ENCODE measurements at regions not wholly inside any gene's neighbourhood (a gene's known extent, or its start where the extent isn't known, plus 50 kb on each side); places are given as distances from the start of the nearest gene placed in this dataset.
"Not testable (repeated sequence)": the region's sequence is repeated elsewhere in the genome, so short reads cannot be mapped to it uniquely, and the experiment has no call there.

GRCh38 chr12:4193821-4194220 lies 79.7 kb upstream of the CCND2 start:
- DNase-seq (ENCODE audit: low read depth in 1 of 2, low spot score in 1 of 2), result no peak

GRCh38 chr12:4191642-4192041 lies 81.9 kb upstream of the CCND2 start:
- DNase-seq (ENCODE audit: low read depth in 1 of 2, low spot score in 1 of 2), result no peak

- DNase-seq (ENCODE audit: low read depth in 1 of 2, low spot score in 1 of 2), result no peak
Observed at GRCh38 chr12:4191149-4191548, 82.4 kb upstream of the CCND2 start.

- DNase-seq (ENCODE audit: low read depth in 1 of 2, low spot score in 1 of 2), result no peak
Observed at GRCh38 chr12:4190366-4191063, 83.0 kb upstream of the CCND2 start.

GRCh38 chr12:4189721-4190120 lies 83.8 kb upstream of the CCND2 start:
- no peak for DNase-seq (ENCODE audit: low read depth in 1 of 2, low spot score in 1 of 2)

GRCh38 chr12:4187916-4188315 lies 85.6 kb upstream of the CCND2 start:
- DNase-seq (ENCODE audit: low read depth in 1 of 2, low spot score in 1 of 2), result no peak

- not testable (repeated sequence) for DNase-seq (ENCODE audit: low read depth in 1 of 2, low spot score in 1 of 2)
Observed at GRCh38 chr12:4187315-4187714, 86.2 kb upstream of the CCND2 start.

- no peak for DNase-seq (ENCODE audit: low read depth in 1 of 2, low spot score in 1 of 2)
Observed at GRCh38 chr12:4178424-4179170, 95.0 kb upstream of the CCND2 start.

- no peak for DNase-seq (ENCODE audit: low read depth in 1 of 2, low spot score in 1 of 2)
Observed at GRCh38 chr12:4177262-4177661, 96.3 kb upstream of the CCND2 start.

GRCh38 chr12:4176168-4176567 lies 97.4 kb upstream of the CCND2 start:
- DNase-seq (ENCODE audit: low read depth in 1 of 2, low spot score in 1 of 2), result no peak

- no peak for DNase-seq (ENCODE audit: low read depth in 1 of 2, low spot score in 1 of 2)
Observed at GRCh38 chr12:4174417-4174816, 99.1 kb upstream of the CCND2 start.

GRCh38 chr12:4172999-4173398 lies 100.6 kb upstream of the CCND2 start:
- DNase-seq (ENCODE audit: low read depth in 1 of 2, low spot score in 1 of 2), result no peak

GRCh38 chr12:4171742-4172141 lies 101.8 kb upstream of the CCND2 start:
- no peak for DNase-seq (ENCODE audit: low read depth in 1 of 2, low spot score in 1 of 2)

- no peak for DNase-seq (ENCODE audit: low read depth in 1 of 2, low spot score in 1 of 2)
Observed at GRCh38 chr12:4169959-4170358, 103.6 kb upstream of the CCND2 start.

- DNase-seq (ENCODE audit: low read depth in 1 of 2, low spot score in 1 of 2), result no peak
Observed at GRCh38 chr12:4169531-4169930, 104.0 kb upstream of the CCND2 start.

- no peak for DNase-seq (ENCODE audit: low read depth in 1 of 2, low spot score in 1 of 2)
Observed at GRCh38 chr12:4168036-4168435, 105.5 kb upstream of the CCND2 start.

- peak; percentile 44 to 51 for DNase-seq (ENCODE audit: low read depth in 1 of 2, low spot score in 1 of 2)
Observed at GRCh38 chr12:4164559-4165558, 108.7 kb upstream of the CCND2 start.

GRCh38 chr12:4164188-4164558 lies 109.4 kb upstream of the CCND2 start:
- no peak for DNase-seq (ENCODE audit: low read depth in 1 of 2, low spot score in 1 of 2)

GRCh38 chr12:4161718-4162117 lies 111.8 kb upstream of the CCND2 start:
- DNase-seq (ENCODE audit: low read depth in 1 of 2, low spot score in 1 of 2), result no peak

GRCh38 chr12:4160314-4161040 lies 113.1 kb upstream of the CCND2 start:
- no peak for DNase-seq (ENCODE audit: low read depth in 1 of 2, low spot score in 1 of 2)

GRCh38 chr12:4159851-4160250 lies 113.7 kb upstream of the CCND2 start:
- no peak for DNase-seq (ENCODE audit: low read depth in 1 of 2, low spot score in 1 of 2)

All from activated CD4-positive, alpha-beta T cell treated with anti-CD3 and anti-CD28 coated beads, Interleukin-2, amount 50 U/mL, for 24 hours (primary cell).